WI38 (cell line): ENCODE measurements at regions not wholly inside any gene's neighbourhood (a gene's known extent, or its start where the extent isn't known, plus 50 kb on each side); places are given as distances from the start of the nearest gene placed in this dataset.

Experiments
- H3K4me3 ChIP-seq: 2 replicates; pipeline ENCODE4 v1.5.1; 2011; ENCODE audit warnings: low read depth, mild to moderate bottlenecking, control low read depth, low read length
- TF ChIP-seq, protein P1 (sequence below): IDR thresholded peaks from 2 replicates; pipeline ENCODE4 v1.5.1; 2012; ENCODE audit warnings: low read depth, mild to moderate bottlenecking, control low read depth, low read length

DNA sequence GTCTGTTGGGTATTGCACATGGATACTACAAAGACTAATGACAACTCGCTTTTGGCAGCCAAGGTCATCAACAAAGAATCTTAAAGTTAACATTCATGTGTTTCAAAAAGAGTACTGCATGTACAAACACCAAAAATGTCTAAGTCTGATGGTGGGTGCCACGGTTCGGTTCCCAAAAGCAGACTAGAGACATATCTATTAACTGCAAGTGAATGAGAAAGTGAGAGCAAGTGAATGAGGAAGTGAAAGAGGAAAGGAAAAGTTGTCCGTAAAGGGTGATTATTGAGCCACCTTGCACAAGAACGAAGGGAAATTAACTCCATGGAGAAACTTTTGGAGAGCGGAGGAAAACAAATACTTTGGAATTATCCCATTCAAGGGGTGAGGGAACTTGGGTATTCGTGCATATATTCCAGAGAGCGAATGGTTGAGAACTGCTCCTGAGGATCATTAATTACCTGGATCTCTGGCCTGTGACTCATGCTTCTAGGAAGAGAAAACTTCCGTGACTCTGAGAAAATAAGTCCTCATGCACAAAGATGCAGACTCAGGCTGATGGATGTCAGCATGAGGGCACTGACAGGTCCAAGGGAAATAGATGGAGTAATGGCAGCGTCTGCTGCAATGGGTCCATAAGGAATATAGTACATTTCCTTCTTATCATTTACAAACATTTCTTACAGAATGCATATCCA lies 336.5 kb upstream of the TGFBR2 start:
- H3K4me3 ChIP-seq, result no peak overlapping the region
- TF ChIP-seq, protein P1, sequence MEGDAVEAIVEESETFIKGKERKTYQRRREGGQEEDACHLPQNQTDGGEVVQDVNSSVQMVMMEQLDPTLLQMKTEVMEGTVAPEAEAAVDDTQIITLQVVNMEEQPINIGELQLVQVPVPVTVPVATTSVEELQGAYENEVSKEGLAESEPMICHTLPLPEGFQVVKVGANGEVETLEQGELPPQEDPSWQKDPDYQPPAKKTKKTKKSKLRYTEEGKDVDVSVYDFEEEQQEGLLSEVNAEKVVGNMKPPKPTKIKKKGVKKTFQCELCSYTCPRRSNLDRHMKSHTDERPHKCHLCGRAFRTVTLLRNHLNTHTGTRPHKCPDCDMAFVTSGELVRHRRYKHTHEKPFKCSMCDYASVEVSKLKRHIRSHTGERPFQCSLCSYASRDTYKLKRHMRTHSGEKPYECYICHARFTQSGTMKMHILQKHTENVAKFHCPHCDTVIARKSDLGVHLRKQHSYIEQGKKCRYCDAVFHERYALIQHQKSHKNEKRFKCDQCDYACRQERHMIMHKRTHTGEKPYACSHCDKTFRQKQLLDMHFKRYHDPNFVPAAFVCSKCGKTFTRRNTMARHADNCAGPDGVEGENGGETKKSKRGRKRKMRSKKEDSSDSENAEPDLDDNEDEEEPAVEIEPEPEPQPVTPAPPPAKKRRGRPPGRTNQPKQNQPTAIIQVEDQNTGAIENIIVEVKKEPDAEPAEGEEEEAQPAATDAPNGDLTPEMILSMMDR, result no peak

DNA sequence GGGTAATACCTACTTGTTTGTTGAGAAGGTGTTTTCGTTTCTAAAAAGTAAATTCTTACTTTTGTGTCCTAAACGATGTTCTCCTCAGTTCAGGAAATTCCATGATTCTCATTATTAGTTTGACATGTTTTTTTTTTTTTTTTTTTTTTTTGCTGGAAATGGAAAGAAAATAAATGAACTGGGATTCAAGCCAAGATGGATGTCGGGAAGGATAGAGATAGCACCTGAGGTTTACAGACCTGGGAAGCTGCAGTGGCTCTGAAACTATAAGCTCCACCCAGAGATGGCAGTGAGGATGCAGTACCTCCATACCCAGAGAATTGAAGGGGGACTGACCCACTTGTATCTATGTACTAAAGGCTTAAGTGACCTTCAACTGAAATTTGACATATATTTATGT lies 334.6 kb upstream of the TGFBR2 start:
- TF ChIP-seq, protein P1, result no peak
- H3K4me3 ChIP-seq, result no peak overlapping the region

DNA sequence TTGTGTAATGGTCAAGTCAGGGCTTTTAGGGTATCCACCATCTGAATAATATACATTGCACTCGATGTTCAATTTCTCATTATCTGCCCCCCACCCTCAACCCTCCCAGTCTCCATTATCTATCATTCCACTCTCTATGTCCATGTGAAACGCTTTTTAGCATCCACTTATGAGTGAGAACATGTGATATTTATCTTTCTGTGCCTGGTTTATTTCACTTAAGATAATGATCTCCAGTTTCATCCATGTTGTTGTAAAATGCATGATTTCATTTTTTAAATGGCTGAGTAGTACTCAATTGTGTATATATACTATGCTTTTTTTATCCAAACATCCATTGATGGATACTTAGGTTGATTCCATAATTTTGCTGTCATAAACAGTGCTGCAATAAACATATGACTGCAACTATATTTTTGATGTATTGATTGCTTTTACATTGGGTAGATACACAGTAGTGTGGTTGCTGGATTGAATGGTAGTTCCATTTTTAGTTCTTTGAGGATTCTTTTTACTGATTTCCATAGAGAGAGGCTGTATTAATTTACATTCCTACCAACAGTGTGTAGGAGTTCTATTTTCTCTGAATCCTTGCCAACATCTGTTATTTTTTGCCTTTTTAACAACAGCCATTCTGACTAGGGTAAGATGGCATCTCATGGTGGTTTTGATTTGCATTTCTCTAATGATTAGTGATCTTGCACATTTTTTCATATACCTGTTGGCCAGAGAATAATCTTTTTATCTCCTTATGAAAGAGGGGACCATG lies 332.9 kb upstream of the TGFBR2 start:
- no peak overlapping the region for H3K4me3 ChIP-seq
- TF ChIP-seq, protein P1, result no peak

DNA sequence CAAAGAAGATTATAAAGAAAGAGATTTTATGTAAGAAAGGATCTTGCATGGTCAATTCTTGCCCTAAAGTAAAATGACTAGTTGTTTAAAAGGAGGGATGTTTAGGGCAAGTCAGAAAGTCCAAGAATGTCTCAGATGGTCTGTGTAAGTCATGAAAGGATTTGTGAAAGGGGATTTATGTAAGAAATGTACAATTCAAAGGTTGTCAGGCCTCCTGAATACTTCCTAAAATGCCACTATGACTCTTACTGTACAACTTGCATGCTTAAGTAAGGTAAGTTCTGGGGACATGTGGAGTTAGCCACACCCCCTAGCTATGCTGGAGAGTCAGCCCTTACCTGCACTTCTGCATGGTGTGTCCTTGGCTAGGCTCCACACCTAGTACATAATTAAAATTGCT lies 328.9 kb upstream of the TGFBR2 start:
- no peak overlapping the region for H3K4me3 ChIP-seq
- TF ChIP-seq, protein P1, result no peak

DNA sequence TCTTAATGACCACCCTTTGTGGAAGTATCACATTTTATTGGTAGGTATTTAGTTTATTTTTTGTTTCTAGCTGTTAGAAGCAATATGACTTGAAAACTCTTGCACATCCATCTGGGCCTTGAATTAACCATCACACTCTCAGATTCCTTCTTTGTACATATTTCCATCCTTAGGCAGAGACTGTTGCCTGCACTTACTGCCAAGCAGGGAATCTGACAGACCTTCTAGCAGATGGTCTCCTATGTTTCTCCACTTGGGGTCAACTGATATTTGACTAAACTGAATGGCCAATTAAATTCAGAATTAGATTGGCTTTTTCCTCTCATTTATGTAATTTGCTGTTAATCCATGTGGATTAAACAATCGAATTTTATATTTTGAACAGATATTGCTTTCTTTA lies 324.9 kb upstream of the TGFBR2 start:
- TF ChIP-seq, protein P1, result no peak
- no peak overlapping the region for H3K4me3 ChIP-seq

DNA sequence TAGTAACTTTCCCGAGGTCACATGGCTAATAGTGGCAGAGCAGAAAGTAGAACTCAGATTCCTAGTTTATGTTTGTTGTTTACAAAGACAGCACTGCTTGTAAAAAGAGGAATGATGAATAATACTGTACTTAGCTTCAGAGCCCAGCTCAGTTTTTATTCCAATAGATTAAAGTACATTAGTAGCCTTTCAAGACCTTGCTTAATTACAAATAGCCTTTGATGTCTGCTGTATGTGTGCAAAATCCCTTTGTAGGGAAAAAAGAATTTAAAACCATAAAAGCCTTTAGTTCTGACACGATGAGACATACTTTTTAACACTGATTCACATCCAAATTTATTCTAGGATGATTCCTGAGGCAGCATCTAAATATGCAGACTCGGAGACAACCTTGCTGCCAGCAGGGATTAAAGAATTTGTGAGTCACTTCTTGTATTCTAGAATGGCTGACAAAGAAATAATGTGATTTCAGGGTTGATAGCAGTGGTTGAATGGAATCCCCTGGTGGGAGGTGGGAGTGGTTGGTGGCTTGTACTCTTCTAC lies 324.2 kb upstream of the TGFBR2 start:
- TF ChIP-seq, protein P1, result no peak
- no peak overlapping the region for H3K4me3 ChIP-seq
